ENCODE measurements at regions not wholly inside any gene's neighbourhood (a gene's known extent, or its start where the extent isn't known, plus 50 kb on each side); places are given as distances from the start of the nearest gene placed in this dataset.
"Not testable (repeated sequence)": the region's sequence is repeated elsewhere in the genome, so short reads cannot be mapped to it uniquely, and the experiment has no call there.

DNA sequence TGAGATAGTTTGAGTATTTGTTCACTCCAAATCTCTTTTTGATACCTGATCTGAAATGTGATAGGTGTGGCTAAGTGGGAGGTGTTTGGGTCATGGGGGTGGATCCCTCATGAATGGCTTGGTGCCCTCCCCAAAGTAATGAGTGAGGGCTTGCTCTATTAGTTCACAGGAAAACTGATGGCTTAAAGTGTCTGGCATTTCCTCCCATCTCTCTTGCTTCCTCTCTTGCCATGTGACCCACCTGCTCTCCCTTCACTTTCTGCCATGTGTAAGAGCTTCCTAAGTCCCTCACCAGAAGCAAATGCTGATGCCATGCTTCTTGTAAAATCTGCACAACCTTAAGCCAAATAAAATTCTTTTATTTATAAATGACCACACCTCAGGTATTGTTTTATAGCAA lies 61.1 kb downstream of the MAD2L1 start:
- Histone ChIP-seq H3K4me3 (no peak overlapping the region), H3K27ac (no peak overlapping the region)

DNA sequence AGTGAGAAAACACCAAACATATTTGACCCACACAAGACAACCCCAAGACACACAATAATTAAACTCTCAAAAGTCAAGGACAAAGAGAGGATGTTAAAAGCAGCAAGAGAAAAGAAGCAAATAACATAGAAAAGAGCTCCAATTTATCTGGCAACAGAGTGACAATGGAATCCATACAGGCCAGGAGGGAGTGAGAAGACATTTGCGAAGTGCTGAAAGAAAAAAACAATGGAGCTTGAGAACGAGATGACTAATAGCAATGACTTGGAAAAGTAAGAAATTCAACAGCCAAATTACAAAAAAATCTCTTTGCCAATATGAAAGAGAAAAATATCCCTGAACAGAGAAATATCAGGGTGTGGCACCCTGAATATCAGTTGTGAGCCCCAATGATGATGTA lies 61.6 kb downstream of the MAD2L1 start:
- no peak for TF ChIP-seq FOXP2 (optimal IDR thresholded peaks at IDR 0.05; ENCODE audit: control extremely low read depth, extremely low read length, insufficient read depth)
- no peak for TF ChIP-seq EZH2 (IDR thresholded peaks at IDR 0.05)
- Histone ChIP-seq H3K9me3 (ENCODE audit: low read depth, low read length) (no peaks in the 10 kb centered on the region), H3K27ac (no peak overlapping the region), H3K4me3 (no peak overlapping the region), H3K9ac (ENCODE audit: insufficient read length) (no peak overlapping the region), H3K36me3 (ENCODE audit: insufficient read depth, low read length) (no peaks in the 10 kb centered on the region)
- DNase-seq (ENCODE audit: low read depth, low spot score) = no peak

More for the DNA sequence above, 61.1 kb downstream of the MAD2L1 start:
- TF ChIP-seq EZH2 (IDR thresholded peaks at IDR 0.05) (no peak), FOXP2 (optimal IDR thresholded peaks at IDR 0.05; ENCODE audit: control extremely low read depth, extremely low read length, insufficient read depth) (no peak), POLR2AphosphoS5 (IDR thresholded peaks at IDR 0.05; ENCODE audit: borderline replicate concordance, low read depth, low read length) (no peak)
- no peak for DNase-seq (ENCODE audit: low read depth, low spot score)
- Histone ChIP-seq H3K9me3 (ENCODE audit: low read depth, low read length) (no peaks in the 10 kb centered on the region), H3K9ac (ENCODE audit: insufficient read length) (no peak overlapping the region), H3K36me3 (ENCODE audit: insufficient read depth, low read length) (no peaks in the 10 kb centered on the region)

DNA sequence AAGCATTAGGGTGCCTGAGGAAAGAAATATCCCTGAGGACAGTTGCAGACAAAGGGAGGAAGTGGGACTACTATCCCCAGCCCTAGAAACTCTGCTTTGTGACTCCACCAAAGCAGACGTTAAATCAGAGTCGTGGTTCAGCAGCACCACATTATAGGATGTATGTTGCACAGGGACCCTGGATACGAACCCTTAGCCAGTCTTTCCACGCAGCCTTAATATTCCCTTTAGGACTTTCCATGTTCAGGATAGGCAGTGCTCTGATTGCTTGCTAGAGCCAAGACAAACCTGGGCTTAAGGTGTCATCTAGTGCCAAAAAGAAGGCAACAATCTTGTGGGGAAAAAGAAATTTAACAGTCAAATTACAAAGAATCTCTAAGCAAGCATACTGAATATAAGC lies 62.6 kb downstream of the MAD2L1 start:
- TF ChIP-seq FOXP2 (optimal IDR thresholded peaks at IDR 0.05; ENCODE audit: control extremely low read depth, extremely low read length, insufficient read depth) (no peak), POLR2AphosphoS5 (IDR thresholded peaks at IDR 0.05; ENCODE audit: borderline replicate concordance, low read depth, low read length) (no peak), EZH2 (IDR thresholded peaks at IDR 0.05) (no peak)
- Histone ChIP-seq H3K27ac (no peak overlapping the region), H3K9me3 (ENCODE audit: low read depth, low read length) (no peaks in the 10 kb centered on the region), H3K4me3 (no peak overlapping the region), H3K36me3 (ENCODE audit: insufficient read depth, low read length) (no peaks in the 10 kb centered on the region), H3K9ac (ENCODE audit: insufficient read length) (no peak overlapping the region)
- no peak for DNase-seq (ENCODE audit: low read depth, low spot score)

DNA sequence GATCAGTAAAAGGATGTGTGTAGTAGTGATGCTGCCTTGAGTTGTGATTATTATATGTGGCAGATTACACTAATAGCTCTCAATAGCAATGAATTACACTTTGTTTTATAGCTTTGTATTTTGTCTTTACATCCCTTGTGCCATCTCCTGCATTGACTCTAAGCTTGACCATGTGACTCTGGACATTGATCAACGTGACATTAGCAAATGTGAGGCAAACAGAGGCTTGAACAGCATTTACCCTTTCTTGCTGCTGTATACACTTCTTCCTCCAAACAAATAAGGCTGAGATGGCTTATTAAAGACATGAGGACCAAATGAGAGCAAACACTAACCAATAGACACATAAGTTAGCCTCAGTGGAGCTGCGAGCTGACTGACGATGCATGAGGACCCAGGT lies 63.5 kb downstream of the MAD2L1 start:
- H3K27ac ChIP-seq = no peak overlapping the region
- no peak for DNase-seq (ENCODE audit: low read depth, low spot score)
- H3K9me3 ChIP-seq (ENCODE audit: low read depth, low read length) = no peaks in the 10 kb centered on the region
- H3K36me3 ChIP-seq (ENCODE audit: insufficient read depth, low read length) = no peaks in the 10 kb centered on the region
- no peak overlapping the region for H3K9ac ChIP-seq (ENCODE audit: insufficient read length)
- H3K4me3 ChIP-seq = no peak overlapping the region
- TF ChIP-seq POLR2AphosphoS5 (IDR thresholded peaks at IDR 0.05; ENCODE audit: borderline replicate concordance, low read depth, low read length) (no peak), FOXP2 (optimal IDR thresholded peaks at IDR 0.05; ENCODE audit: control extremely low read depth, extremely low read length, insufficient read depth) (no peak), EZH2 (IDR thresholded peaks at IDR 0.05) (no peak)

DNA sequence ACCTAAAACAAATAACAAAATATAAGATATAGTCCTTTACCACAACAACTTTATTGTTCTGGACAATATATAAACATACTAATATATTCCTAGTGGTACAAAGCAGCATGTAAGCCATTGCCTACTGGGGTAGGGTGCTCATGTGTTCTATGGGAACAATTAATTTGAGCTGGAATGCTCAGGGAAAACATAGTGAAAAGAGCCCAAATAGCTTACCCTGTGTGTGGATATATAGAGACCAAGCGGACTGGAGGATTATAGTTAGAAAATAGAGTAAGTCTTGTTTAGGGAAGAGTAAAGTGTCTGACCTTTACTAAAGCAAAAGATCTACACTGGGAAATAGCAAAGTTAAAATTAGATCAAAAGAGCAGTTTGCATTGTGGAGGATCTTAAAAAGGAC lies 64.8 kb downstream of the MAD2L1 start:
- DNase-seq (ENCODE audit: low read depth, low spot score) = no peak
- H3K9me3 ChIP-seq (ENCODE audit: low read depth, low read length) = no peaks in the 10 kb centered on the region
- H3K36me3 ChIP-seq (ENCODE audit: insufficient read depth, low read length) = no peaks in the 10 kb centered on the region
- no peak overlapping the region for H3K9ac ChIP-seq (ENCODE audit: insufficient read length)
- TF ChIP-seq EZH2 (IDR thresholded peaks at IDR 0.05) = no peak
- TF ChIP-seq POLR2AphosphoS5 (IDR thresholded peaks at IDR 0.05; ENCODE audit: borderline replicate concordance, low read depth, low read length) = no peak
- no peak for TF ChIP-seq FOXP2 (optimal IDR thresholded peaks at IDR 0.05; ENCODE audit: control extremely low read depth, extremely low read length, insufficient read depth)
- H3K27ac ChIP-seq = no peak overlapping the region
- H3K4me3 ChIP-seq = no peak overlapping the region

DNA sequence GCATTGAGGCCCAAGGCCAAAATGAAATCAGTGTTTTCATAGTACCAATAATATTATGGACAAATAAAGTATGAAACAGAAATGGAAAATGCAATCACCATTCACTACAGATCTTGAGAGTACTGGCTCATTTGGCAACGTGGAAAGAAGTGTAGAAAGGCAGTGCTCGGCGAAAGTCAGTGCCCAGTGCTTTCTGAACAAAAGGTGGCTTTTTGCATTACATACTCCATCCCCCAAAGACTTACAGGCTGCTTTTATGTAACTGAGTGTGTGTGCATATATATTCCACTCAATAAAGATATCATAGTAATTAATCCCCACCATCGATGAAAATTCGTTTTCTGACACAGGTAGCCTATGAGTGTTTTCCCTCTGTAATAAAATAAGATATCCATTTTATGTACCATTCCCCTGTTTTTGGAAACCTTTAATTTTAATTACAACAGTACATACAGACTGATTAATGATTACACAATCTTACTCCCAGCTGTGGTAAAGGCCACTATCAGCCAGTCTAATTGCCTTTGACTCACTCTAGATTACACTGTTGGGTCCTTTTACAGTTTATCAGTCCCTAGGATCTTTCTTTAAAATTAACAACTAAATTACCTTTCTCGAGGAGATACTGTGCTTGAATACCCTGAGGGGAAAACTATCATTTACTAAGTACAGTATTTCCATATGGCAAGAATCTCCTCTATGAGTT lies 65.9 kb downstream of the MAD2L1 start:
- no peaks in the 10 kb centered on the region for H3K9me3 ChIP-seq (ENCODE audit: low read depth, low read length)
- DNase-seq (ENCODE audit: low read depth, low spot score) = no peak
- H3K27ac ChIP-seq = no peak overlapping the region
- H3K4me3 ChIP-seq = no peak overlapping the region
- no peak overlapping the region for H3K9ac ChIP-seq (ENCODE audit: insufficient read length)
- TF ChIP-seq POLR2AphosphoS5 (IDR thresholded peaks at IDR 0.05; ENCODE audit: borderline replicate concordance, low read depth, low read length) (no peak), FOXP2 (optimal IDR thresholded peaks at IDR 0.05; ENCODE audit: control extremely low read depth, extremely low read length, insufficient read depth) (no peak), EZH2 (IDR thresholded peaks at IDR 0.05) (no peak)
- no peaks in the 10 kb centered on the region for H3K36me3 ChIP-seq (ENCODE audit: insufficient read depth, low read length)

DNA sequence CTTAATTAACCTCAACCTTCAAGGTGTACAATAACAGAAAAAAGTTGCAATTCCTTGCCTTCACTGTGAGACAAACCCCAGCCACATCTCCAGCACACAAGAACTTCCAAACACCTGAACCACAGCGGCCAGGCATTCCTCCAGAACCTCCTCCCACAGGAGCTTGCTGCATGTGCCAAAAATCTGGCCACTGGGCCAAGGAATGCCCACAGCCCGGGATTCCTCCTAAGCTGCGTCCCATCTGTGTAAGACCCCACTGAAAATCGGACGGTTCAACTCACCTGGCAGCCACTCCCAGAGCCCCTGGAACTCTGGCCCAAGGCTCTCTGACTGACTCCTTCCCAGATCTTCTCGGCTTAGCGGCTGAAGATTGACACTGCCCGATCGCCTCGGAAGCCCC lies 70.6 kb downstream of the MAD2L1 start:
- not testable (repeated sequence) for H3K9ac ChIP-seq (ENCODE audit: insufficient read length)

DNA sequence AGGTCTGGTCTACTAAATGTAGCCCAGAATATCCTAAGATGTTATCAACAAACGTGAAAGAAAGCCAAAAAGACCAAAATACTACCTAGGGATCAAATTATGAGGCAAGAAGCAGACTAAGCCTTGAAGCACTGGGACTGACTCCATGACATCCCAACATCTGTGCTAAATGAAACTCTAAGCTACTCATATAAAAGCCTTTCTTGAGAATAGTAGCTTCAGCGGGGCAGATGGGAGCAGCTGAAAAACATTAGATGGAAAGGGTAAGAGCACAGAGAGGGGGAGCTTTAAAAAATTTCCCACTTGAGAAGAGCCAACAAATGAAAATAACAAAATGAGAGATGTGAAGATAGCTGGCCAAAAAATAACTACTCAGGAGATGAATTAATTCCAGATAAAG lies 81.7 kb downstream of the MAD2L1 start:
- DNase-seq (ENCODE audit: low read depth, low spot score) = no peak
- H3K9me3 ChIP-seq (ENCODE audit: low read depth, low read length) = no peaks in the 10 kb centered on the region
- H3K4me3 ChIP-seq = no peak overlapping the region
- H3K9ac ChIP-seq (ENCODE audit: insufficient read length) = no peak overlapping the region
- no peak overlapping the region for H3K27ac ChIP-seq
- H3K36me3 ChIP-seq (ENCODE audit: insufficient read depth, low read length) = no peaks in the 10 kb centered on the region
- TF ChIP-seq FOXP2 (optimal IDR thresholded peaks at IDR 0.05; ENCODE audit: control extremely low read depth, extremely low read length, insufficient read depth) (no peak), POLR2AphosphoS5 (IDR thresholded peaks at IDR 0.05; ENCODE audit: borderline replicate concordance, low read depth, low read length) (no peak), EZH2 (IDR thresholded peaks at IDR 0.05) (no peak)

More for the DNA sequence above, 70.6 kb downstream of the MAD2L1 start:
- H3K36me3 ChIP-seq (ENCODE audit: insufficient read depth, low read length); DNase-seq (ENCODE audit: low read depth, low spot score); H3K27ac ChIP-seq; H3K4me3 ChIP-seq; H3K9me3 ChIP-seq (ENCODE audit: low read depth, low read length): not testable (repeated sequence)

DNA sequence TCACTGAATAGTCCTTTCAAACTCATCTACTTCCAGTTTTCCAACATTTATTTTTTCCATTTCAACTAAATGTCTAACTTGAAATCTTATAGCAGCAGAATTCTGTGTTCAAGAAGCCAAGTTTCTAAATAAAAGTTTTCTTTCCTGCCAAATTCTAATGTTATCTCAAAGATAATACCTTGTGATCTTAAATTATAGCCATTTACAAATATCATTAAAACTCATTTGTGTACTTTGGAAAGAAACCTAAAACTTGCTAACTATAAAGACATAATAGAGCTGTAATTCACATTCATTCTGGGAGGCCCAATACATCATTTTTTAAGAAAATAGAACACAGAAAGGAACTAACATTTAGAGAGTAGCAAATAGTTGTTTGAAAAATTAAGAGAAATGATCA lies 83.9 kb downstream of the MAD2L1 start:
- H3K36me3 ChIP-seq (ENCODE audit: insufficient read depth, low read length) = no peaks in the 10 kb centered on the region
- DNase-seq (ENCODE audit: low read depth, low spot score) = no peak
- no peak overlapping the region for H3K27ac ChIP-seq
- H3K9ac ChIP-seq (ENCODE audit: insufficient read length) = no peak overlapping the region
- no peak overlapping the region for H3K4me3 ChIP-seq
- TF ChIP-seq POLR2AphosphoS5 (IDR thresholded peaks at IDR 0.05; ENCODE audit: borderline replicate concordance, low read depth, low read length) (no peak), EZH2 (IDR thresholded peaks at IDR 0.05) (no peak), FOXP2 (optimal IDR thresholded peaks at IDR 0.05; ENCODE audit: control extremely low read depth, extremely low read length, insufficient read depth) (no peak)
- no peaks in the 10 kb centered on the region for H3K9me3 ChIP-seq (ENCODE audit: low read depth, low read length)
